B cell (primary cell): ENCODE measurements at regions not wholly inside any gene's neighbourhood (a gene's known extent, or its start where the extent isn't known, plus 50 kb on each side); places are given as distances from the start of the nearest gene placed in this dataset.

Experiments used
- ATAC-seq: fragments of 200-7000 bp; cut with Tn5 transposase; one replicate; pipeline ENCODE4 v1.10.0; 2021; ENCODE audit warnings: low read depth, mild to moderate bottlenecking, moderate number of reproducible peaks, moderate library complexity
- CTCF ChIA-PET: fragments of 350-600 bp; sonication (Branson Sonifier 250); formaldehyde crosslinking; loops from one replicate; lab custom pipeline; 2021; ENCODE audit warnings: antibody characterized with exemption, inconsistent platforms; lab: Charles Lee
- POLR2A ChIA-PET: fragments of 350-600 bp; sonication (Branson Sonifier 250); formaldehyde crosslinking; loops from one replicate; lab custom pipeline; 2021; ENCODE audit warnings: antibody characterized with exemption; lab: Charles Lee
- DNase-seq: peaks from one replicate; pipeline ENCODE4 v3.0.0; 2013
- H2AFZ ChIP-seq: 2 replicates; pipeline ENCODE4 v1.6.1; 2012; ENCODE audit warnings: mild to moderate bottlenecking, low read depth, low read length; ENCODE audit not compliant: insufficient read depth, poor library complexity, severe bottlenecking
- H3K27ac ChIP-seq, 2 donors: 1 replicate in 1 of 2; 2 replicates in 1 of 2; pipeline ENCODE4 v1.5.1; 2012 to 2013; ENCODE audit warnings: low read length in 2 of 2, mild to moderate bottlenecking in 2 of 2, moderate library complexity in 1 of 2
- H3K27me3 ChIP-seq, 4 experiments: fragments of 200-600 bp in 1 of 4; sonication (generic) in 1 of 4; replicated peaks in 1 of 4; 1 replicate in 2 of 4; 2 replicates in 2 of 4; pipeline versions ENCODE4 v1.6.1 to v1.7.0; 2013 to 2016; ENCODE audit warnings: low read length in 3 of 4, mild to moderate bottlenecking in 2 of 4, mixed read lengths in 1 of 4, moderate library complexity in 1 of 4; ENCODE audit not compliant: insufficient read depth in 4 of 4, control insufficient read depth in 3 of 4; ENCODE audit errors: control extremely low read depth in 1 of 4
- H3K36me3 ChIP-seq, 2 experiments: replicated peaks in 1 of 2; 1 replicate in 1 of 2; 2 replicates in 1 of 2; pipeline versions ENCODE4 v1.6.1 to v1.7.1; 2013; ENCODE audit warnings: low read length in 1 of 2; ENCODE audit not compliant: insufficient read depth in 2 of 2, control insufficient read depth in 1 of 2; ENCODE audit errors: control extremely low read depth in 1 of 2, extremely low read depth in 1 of 2
- H3K4me1 ChIP-seq, 2 donors: fragments of 200-600 bp in 1 of 2; sonication (generic) in 1 of 2; 1 replicate in 1 of 2; 2 replicates in 1 of 2; pipeline versions ENCODE4 v1.5.1 to v1.6.1; 2013 to 2017; ENCODE audit warnings: low read length in 2 of 2; ENCODE audit not compliant: control insufficient read depth in 2 of 2, insufficient read depth in 2 of 2
- H3K4me2 ChIP-seq: replicated peaks from 2 replicates; pipeline ENCODE3; 2012; ENCODE audit warnings: mild to moderate bottlenecking, low read depth, low read length; ENCODE audit not compliant: poor library complexity, severe bottlenecking
- H3K4me3 ChIP-seq, 5 experiments: fragments of 200-600 bp in 1 of 5; sonication (generic) in 1 of 5; 1 replicate in 3 of 5; 2 replicates in 2 of 5; pipeline versions ENCODE4 v1.5.1 to v1.7.0; 2011 to 2016; ENCODE audit warnings: low read length in 4 of 5, mild to moderate bottlenecking in 4 of 5, low read depth in 2 of 5, control low read depth in 1 of 5, moderate library complexity in 1 of 5; ENCODE audit not compliant: insufficient read depth in 1 of 5; ENCODE audit errors: control extremely low read depth in 1 of 5, extremely low read depth in 1 of 5
- H3K79me2 ChIP-seq: fragments of 200-600 bp; sonication (generic); one replicate; pipeline ENCODE4 v1.6.0; 2016; ENCODE audit warnings: low read length; ENCODE audit not compliant: control insufficient read depth, insufficient read depth
- H3K9ac ChIP-seq: fragments of 200-600 bp; sonication (generic); 2 replicates; pipeline ENCODE4 v1.6.1; 2017; ENCODE audit warnings: mild to moderate bottlenecking, low read length, moderate library complexity
- H3K9me3 ChIP-seq, 3 donors: one replicate each; pipeline versions ENCODE4 v1.6.1 to v1.7.1; 2013; ENCODE audit warnings: low read length in 2 of 3; ENCODE audit not compliant: control insufficient read depth in 2 of 3, insufficient read depth in 1 of 3; ENCODE audit errors: control extremely low read depth in 1 of 3
- H4K20me1 ChIP-seq: 2 replicates; pipeline ENCODE4 v1.6.0; 2012; ENCODE audit warnings: mild to moderate bottlenecking, low read length; ENCODE audit not compliant: insufficient read depth, control insufficient read depth, poor library complexity, severe bottlenecking
- H3K27ac Mint-ChIP-seq: one replicate; pipeline ENCODE4 v1.8.0; 2021; ENCODE audit warnings: mixed read lengths
- H3K27me3 Mint-ChIP-seq: one replicate; pipeline ENCODE4 v1.8.0; 2021; ENCODE audit warnings: mixed read lengths
- H3K4me1 Mint-ChIP-seq: one replicate; pipeline ENCODE4 v1.8.0; 2021; ENCODE audit warnings: mixed read lengths
- H3K4me3 Mint-ChIP-seq: one replicate; pipeline ENCODE4 v1.8.0; 2021; ENCODE audit warnings: mixed read lengths
- H3K9me3 Mint-ChIP-seq: one replicate; pipeline ENCODE4 v1.8.0; 2022; ENCODE audit warnings: mixed read lengths; ENCODE audit not compliant: insufficient read depth
- CTCF ChIP-seq: fragments of 200-600 bp; IDR thresholded peaks from one replicate; pipeline ENCODE4 v1.8.0; 2022; ENCODE audit warnings: antibody characterized with exemption, mild to moderate bottlenecking
- EZH2 ChIP-seq: IDR thresholded peaks from 2 replicates; pipeline ENCODE4 v1.6.1; 2012; ENCODE audit warnings: borderline replicate concordance, low read depth, mild to moderate bottlenecking, moderate library complexity, low read length; ENCODE audit not compliant: insufficient read depth, poor library complexity, severe bottlenecking
- WGBS: methylation state at CpG from one replicate; pipeline ENCODE4 v1.1.5; 2013; ENCODE audit warnings: missing lambda C conversion rate; ENCODE audit not compliant: insufficient coverage; 5-methylcytosine and 5-hydroxymethylcytosine counted together
- intact Hi-C: fragments of 100-400 bp; cut with micrococcal nuclease; formaldehyde crosslinking; loops from one replicate; pipeline ENCODE4 v1.10.0; 2022

- no peak for ATAC-seq
- Histone ChIP-seq H3K27ac (no peak overlapping the region), H3K4me3 (no peak overlapping the region), H3K36me3 (no peaks in the 10 kb centered on the region), H3K79me2 (no peaks in the 10 kb centered on the region), H3K9me3 (peaks cover 0 to 5% (median 0%) of the 10 kb centered on the region in 3 donors), H4K20me1 (no peaks in the 10 kb centered on the region), H3K9ac (no peak overlapping the region), H3K4me2 (no peak overlapping the region), H3K4me1 (peaks cover 0 to 13% of the 10 kb centered on the region in 2 donors), H2AFZ (no peak overlapping the region), H3K27me3 (no peaks in the 10 kb centered on the region)
- WGBS = 99% methylated on average over 6 of the region's 6 CpGs
- TF ChIP-seq EZH2 (no peak), CTCF (no peak)
- no peak for DNase-seq
- no peaks in the 10 kb centered on the region for H3K27me3 Mint-ChIP-seq
- H3K27ac Mint-ChIP-seq = no peak overlapping the region
- POLR2A ChIA-PET = no interaction called here
- intact Hi-C loops = no loop called here
- H3K4me3 Mint-ChIP-seq = no peak overlapping the region
- no peaks in the 10 kb centered on the region for H3K9me3 Mint-ChIP-seq
- peaks cover 16% of the 10 kb centered on the region for H3K4me1 Mint-ChIP-seq
- CTCF ChIA-PET = no interaction called here
These were observed 184.1 kb upstream of the SULF2 start for GRCh38 chr20:47969426-47969825.

GRCh38 chr20:47968541-47969310 is 183.4 kb upstream of the SULF2 start:
- peaks cover 0 to 10% of the 10 kb centered on the region in 2 donors for H3K4me1 ChIP-seq
- POLR2A ChIA-PET = no interaction called here
- no peak overlapping the region for H2AFZ ChIP-seq
- H3K27me3 Mint-ChIP-seq = no peaks in the 10 kb centered on the region
- no peaks in the 10 kb centered on the region for H3K79me2 ChIP-seq
- no peaks in the 10 kb centered on the region for H3K36me3 ChIP-seq
- DNase-seq (no peak), ATAC-seq (no peak)
- intact Hi-C loops = no loop called here
- no peak overlapping the region for H3K4me2 ChIP-seq
- WGBS = 92% methylated on average over 29 of the region's 31 CpGs
- CTCF ChIA-PET = no interaction called here
- no peak overlapping the region for H3K9ac ChIP-seq
- peaks cover 13% of the 10 kb centered on the region for H3K4me1 Mint-ChIP-seq
- no peaks in the 10 kb centered on the region for H4K20me1 ChIP-seq
- no peak overlapping the region for H3K4me3 Mint-ChIP-seq
- no peak overlapping the region for H3K27ac ChIP-seq
- H3K9me3 Mint-ChIP-seq = no peaks in the 10 kb centered on the region
- no peak overlapping the region for H3K27ac Mint-ChIP-seq
- no peaks in the 10 kb centered on the region for H3K27me3 ChIP-seq
- TF ChIP-seq EZH2 = no peak
- TF ChIP-seq CTCF = no peak
- no peaks in the 10 kb centered on the region for H3K9me3 ChIP-seq
- no peak overlapping the region for H3K4me3 ChIP-seq
